ENCODE measurements at regions not wholly inside any gene's neighbourhood (a gene's known extent, or its start where the extent isn't known, plus 50 kb on each side); places are given as distances from the start of the nearest gene placed in this dataset.

GRCh38 chr10:10786109-10787090 is 231.3 kb upstream of the CELF2 start:
- DNase-seq (ENCODE audit: low read depth in 2 of 3, low spot score in 2 of 3), result no peak

GRCh38 chr10:10787586-10787985 is 230.1 kb upstream of the CELF2 start:
- DNase-seq (ENCODE audit: low read depth in 2 of 3, low spot score in 2 of 3), result no peak

- no peak for DNase-seq (ENCODE audit: low read depth in 2 of 3, low spot score in 2 of 3)
Measured at GRCh38 chr10:10788761-10789160, 228.9 kb upstream of the CELF2 start.

- DNase-seq (ENCODE audit: low read depth in 2 of 3, low spot score in 2 of 3), result no peak
Measured at GRCh38 chr10:10791869-10792268, 225.8 kb upstream of the CELF2 start.

GRCh38 chr10:10792681-10793080 is 225.0 kb upstream of the CELF2 start:
- no peak for DNase-seq (ENCODE audit: low read depth in 2 of 3, low spot score in 2 of 3)

GRCh38 chr10:10794046-10794445 is 223.6 kb upstream of the CELF2 start:
- no peak for DNase-seq (ENCODE audit: low read depth in 2 of 3, low spot score in 2 of 3)

GRCh38 chr10:10794791-10795191 is 222.9 kb upstream of the CELF2 start:
- DNase-seq (ENCODE audit: low read depth in 2 of 3, low spot score in 2 of 3), result no peak

- DNase-seq (ENCODE audit: low read depth in 2 of 3, low spot score in 2 of 3), result no peak
Measured at GRCh38 chr10:10796061-10796773, 221.5 kb upstream of the CELF2 start.

GRCh38 chr10:10796774-10797415 is 220.8 kb upstream of the CELF2 start:
- DNase-seq (ENCODE audit: low read depth in 2 of 3, low spot score in 2 of 3), result no peak

- DNase-seq (ENCODE audit: low read depth in 2 of 3, low spot score in 2 of 3), result no peak
Measured at GRCh38 chr10:10797513-10797912, 220.2 kb upstream of the CELF2 start.

- DNase-seq (ENCODE audit: low read depth in 2 of 3, low spot score in 2 of 3), result no peak
Measured at GRCh38 chr10:10798102-10798863, 219.4 kb upstream of the CELF2 start.

- DNase-seq (ENCODE audit: low read depth in 2 of 3, low spot score in 2 of 3), result no peak
Measured at GRCh38 chr10:10798864-10799192, 218.8 kb upstream of the CELF2 start.

- DNase-seq (ENCODE audit: low read depth in 2 of 3, low spot score in 2 of 3), result no peak
Measured at GRCh38 chr10:10800961-10801360, 216.7 kb upstream of the CELF2 start.

GRCh38 chr10:10803278-10803677 is 214.4 kb upstream of the CELF2 start:
- DNase-seq (ENCODE audit: low read depth in 2 of 3, low spot score in 2 of 3), result no peak

- DNase-seq (ENCODE audit: low read depth in 2 of 3, low spot score in 2 of 3), result no peak
Measured at GRCh38 chr10:10804061-10804460, 213.6 kb upstream of the CELF2 start.

- no peak for DNase-seq (ENCODE audit: low read depth in 2 of 3, low spot score in 2 of 3)
Measured at GRCh38 chr10:10804998-10805740, 212.5 kb upstream of the CELF2 start.

- no peak for DNase-seq (ENCODE audit: low read depth in 2 of 3, low spot score in 2 of 3)
Measured at GRCh38 chr10:10807106-10807505, 210.6 kb upstream of the CELF2 start.

- DNase-seq (ENCODE audit: low read depth in 2 of 3, low spot score in 2 of 3), result no peak
Measured at GRCh38 chr10:10811562-10811961, 206.1 kb upstream of the CELF2 start.

GRCh38 chr10:10813656-10814055 is 204.0 kb upstream of the CELF2 start:
- DNase-seq (ENCODE audit: low read depth in 2 of 3, low spot score in 2 of 3), result no peak

GRCh38 chr10:10814069-10814468 is 203.6 kb upstream of the CELF2 start:
- no peak for DNase-seq (ENCODE audit: low read depth in 2 of 3, low spot score in 2 of 3)

All from hematopoietic multipotent progenitor cell (in vitro differentiated cells).